ENCODE measurements at regions not wholly inside any gene's neighbourhood (a gene's known extent, or its start where the extent isn't known, plus 50 kb on each side); places are given as distances from the start of the nearest gene placed in this dataset.
"Not testable (repeated sequence)": the region's sequence is repeated elsewhere in the genome, so short reads cannot be mapped to it uniquely, and the experiment has no call there.

GRCh38 chr5:67636850-67637524 is 440.4 kb upstream of the CD180 start:
- no peak overlapping the region for H2AFZ ChIP-seq
- DNase-seq = no peak
- TF ChIP-seq EZH2 (IDR thresholded peaks at IDR 0.05; ENCODE audit: low read depth) (no peak), CTCF (conservative IDR thresholded peaks at IDR 0.05) (no peak)
- BruUV-seq (replicated peaks) = no TSS peak
- no peaks in the 10 kb centered on the region for H3F3A ChIP-seq (ENCODE audit: insufficient read depth, low read depth)
- no peaks in the 10 kb centered on the region for H3K27me3 ChIP-seq (ENCODE audit: insufficient read depth, low read depth)
- H3K9me2 ChIP-seq (ENCODE audit: insufficient read depth) = no peaks in the 10 kb centered on the region
- no peaks in the 10 kb centered on the region for H3K36me3 ChIP-seq (ENCODE audit: low read depth)
- H3K9me3 ChIP-seq (ENCODE audit: insufficient read depth, low read depth) = no peaks in the 10 kb centered on the region; the same call in 1 of the 2 replicates
- no peak overlapping the region for H3K4me2 ChIP-seq
- ChIA-PET CTCF (no interaction called here), POLR2A (ENCODE audit: unreplicated experiment) (no interaction called here)
- H3K27ac ChIP-seq = no peak overlapping the region
- H3K4me1 ChIP-seq (replicated peaks; ENCODE audit: insufficient read depth) = no peaks in the 10 kb centered on the region
- no peaks in the 10 kb centered on the region for H4K20me1 ChIP-seq (ENCODE audit: insufficient read depth)
- intact Hi-C loops (cut with micrococcal nuclease; ENCODE audit: unreplicated experiment) = no loop called here
- no peaks in the 10 kb centered on the region for H3K79me2 ChIP-seq (ENCODE audit: low read depth)
- no peak overlapping the region for H3K4me3 ChIP-seq

DNA sequence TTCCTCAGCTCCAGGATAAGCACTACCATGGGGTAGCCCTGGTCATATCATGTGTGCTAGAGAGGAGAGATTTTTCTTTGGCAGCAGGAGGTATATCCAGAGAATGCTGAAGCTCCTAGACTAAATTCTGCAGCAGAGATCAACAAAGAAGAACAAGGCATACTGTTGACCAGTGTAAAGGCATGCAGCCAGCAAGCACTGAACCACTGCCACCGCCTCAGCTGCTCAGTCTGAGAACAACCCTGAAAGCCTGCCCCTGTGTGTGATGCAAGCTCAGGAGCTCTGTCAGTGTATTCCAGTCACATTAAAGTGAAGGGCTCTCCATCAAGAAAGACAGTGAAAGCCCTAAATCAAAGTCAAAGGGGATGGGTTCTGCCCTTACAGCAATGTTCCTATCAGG is 439.5 kb upstream of the CD180 start:
- TF ChIP-seq EZH2 (IDR thresholded peaks at IDR 0.05; ENCODE audit: low read depth) = no peak
- TF ChIP-seq CTCF (conservative IDR thresholded peaks at IDR 0.05) = no peak
- CTCF ChIA-PET = no interaction called here
- no peaks in the 10 kb centered on the region for H3K9me2 ChIP-seq (ENCODE audit: insufficient read depth)
- no peak for DNase-seq
- no peaks in the 10 kb centered on the region for H3K27me3 ChIP-seq (ENCODE audit: insufficient read depth, low read depth)
- no peaks in the 10 kb centered on the region for H3K79me2 ChIP-seq (ENCODE audit: low read depth)
- intact Hi-C loops (cut with micrococcal nuclease; ENCODE audit: unreplicated experiment) = no loop called here
- H3K9me3 ChIP-seq (ENCODE audit: insufficient read depth, low read depth) = no peaks in the 10 kb centered on the region; the same call in 1 of the 2 replicates
- BruUV-seq (replicated peaks) = no TSS peak
- no peaks in the 10 kb centered on the region for H4K20me1 ChIP-seq (ENCODE audit: insufficient read depth)
- H3K36me3 ChIP-seq (ENCODE audit: low read depth) = no peaks in the 10 kb centered on the region
- no peak overlapping the region for H3K4me3 ChIP-seq
- POLR2A ChIA-PET (ENCODE audit: unreplicated experiment) = no interaction called here
- no peaks in the 10 kb centered on the region for H3F3A ChIP-seq (ENCODE audit: insufficient read depth, low read depth)
- no peak overlapping the region for H3K27ac ChIP-seq
- H3K4me2 ChIP-seq = no peak overlapping the region
- no peak overlapping the region for H2AFZ ChIP-seq
- H3K4me1 ChIP-seq (replicated peaks; ENCODE audit: insufficient read depth) = no peaks in the 10 kb centered on the region

DNA sequence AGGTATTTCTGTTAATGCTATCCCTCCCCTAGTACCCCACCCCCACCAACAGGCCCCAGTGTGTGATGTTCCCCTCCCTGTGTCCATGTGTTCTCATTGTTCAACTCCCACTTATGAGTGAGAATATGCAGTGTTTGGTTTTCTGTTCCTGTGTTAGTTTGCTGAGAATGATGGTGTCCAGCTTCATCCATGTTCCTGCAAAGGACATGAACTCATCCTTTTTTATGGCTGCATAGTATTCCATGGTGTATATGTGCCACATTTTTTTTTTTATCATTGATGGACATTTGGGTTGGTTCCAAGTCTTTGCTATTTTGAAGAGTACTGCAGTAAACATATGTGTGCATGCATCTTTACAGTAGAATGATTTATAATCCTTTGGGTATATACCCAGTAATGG is 430.5 kb upstream of the CD180 start:
- H3K27me3 ChIP-seq (ENCODE audit: insufficient read depth, low read depth); H3K27ac ChIP-seq; POLR2A ChIA-PET (ENCODE audit: unreplicated experiment); DNase-seq; H4K20me1 ChIP-seq (ENCODE audit: insufficient read depth); BruUV-seq (replicated peaks); H3K79me2 ChIP-seq (ENCODE audit: low read depth); intact Hi-C loops (cut with micrococcal nuclease; ENCODE audit: unreplicated experiment); H2AFZ ChIP-seq; H3K4me1 ChIP-seq (replicated peaks; ENCODE audit: insufficient read depth); H3K9me3 ChIP-seq (ENCODE audit: insufficient read depth, low read depth); H3K4me3 ChIP-seq; H3K4me2 ChIP-seq; H3F3A ChIP-seq (ENCODE audit: insufficient read depth, low read depth); H3K9me2 ChIP-seq (ENCODE audit: insufficient read depth); CTCF ChIA-PET; H3K36me3 ChIP-seq (ENCODE audit: low read depth): not testable (repeated sequence)

- Histone ChIP-seq H3K36me3 (ENCODE audit: low read depth) (no peaks in the 10 kb centered on the region), H3K9me3 (ENCODE audit: insufficient read depth, low read depth) (no peaks in the 10 kb centered on the region), H2AFZ (no peak overlapping the region), H3K27me3 (ENCODE audit: insufficient read depth, low read depth) (no peaks in the 10 kb centered on the region), H3K27ac (no peak overlapping the region), H3F3A (ENCODE audit: insufficient read depth, low read depth) (no peaks in the 10 kb centered on the region), H3K4me3 (no peak overlapping the region), H3K79me2 (ENCODE audit: low read depth) (no peaks in the 10 kb centered on the region), H3K9me2 (ENCODE audit: insufficient read depth) (no peaks in the 10 kb centered on the region), H3K4me1 (replicated peaks; ENCODE audit: insufficient read depth) (no peaks in the 10 kb centered on the region), H4K20me1 (ENCODE audit: insufficient read depth) (no peaks in the 10 kb centered on the region), H3K4me2 (no peak overlapping the region)
- DNase-seq = no peak
- TF ChIP-seq EZH2 (IDR thresholded peaks at IDR 0.05; ENCODE audit: low read depth) (no peak), CTCF (conservative IDR thresholded peaks at IDR 0.05) (no peak)
- intact Hi-C loops (cut with micrococcal nuclease; ENCODE audit: unreplicated experiment) = no loop called here
- ChIA-PET CTCF (no interaction called here), POLR2A (ENCODE audit: unreplicated experiment) (no interaction called here)
- no TSS peak for BruUV-seq (replicated peaks)
Observed at GRCh38 chr5:67623078-67623477, 426.5 kb upstream of the CD180 start.
